HEK293 (cell line): ENCODE measurements at regions not wholly inside any gene's neighbourhood (a gene's known extent, or its start where the extent isn't known, plus 50 kb on each side); places are given as distances from the start of the nearest gene placed in this dataset.

ENCODE experiments used
- CTCF ChIA-PET: fragments of 350-600 bp; formaldehyde crosslinking; extraction: SDS; loops from one replicate; lab custom pipeline; 2021; ENCODE audit warnings: antibody characterized with exemption; lab: Yijun Ruan, JAX
- POLR2A ChIA-PET: fragments of 300-600 bp; formaldehyde crosslinking; extraction: SDS; loops from one replicate; lab custom pipeline; 2020; ENCODE audit warnings: antibody characterized with exemption, inconsistent platforms; lab: Yijun Ruan, JAX
- H3K27ac ChIP-seq: fragments of 200-500 bp; sonication (Bioruptor generic); 2 replicates; pipeline ENCODE4 v1.5.1; 2014; ENCODE audit warnings: low read depth, low read length, control low read depth, inconsistent platforms; ENCODE audit errors: extremely low read depth
- H3K36me3 ChIP-seq, 2 experiments: fragments of 200-500 bp in 1 of 2; sonication (Bioruptor generic) in 1 of 2; 1 replicate in 1 of 2; 2 replicates in 1 of 2; pipeline ENCODE4 v1.5.1; 2014 to 2017; ENCODE audit warnings: inconsistent platforms in 2 of 2, low read length in 2 of 2; ENCODE audit not compliant: control insufficient read depth in 2 of 2, insufficient read depth in 1 of 2
- H3K4me1 ChIP-seq: fragments of 200-500 bp; sonication (Bioruptor generic); 2 replicates; pipeline ENCODE4 v1.5.1; 2014; ENCODE audit warnings: mild to moderate bottlenecking, low read length, inconsistent platforms; ENCODE audit not compliant: control insufficient read depth, insufficient read depth
- H3K4me3 ChIP-seq: 2 replicates; pipeline ENCODE4 v1.5.1; 2011; ENCODE audit warnings: low read depth, mild to moderate bottlenecking, control low read depth, low read length, moderate library complexity
- H3K9me3 ChIP-seq: fragments of 200-500 bp; sonication (Bioruptor generic); 2 replicates; pipeline ENCODE4 v1.5.1; 2014; ENCODE audit warnings: low read depth, low read length, inconsistent platforms; ENCODE audit not compliant: control insufficient read depth, insufficient read depth
- HOXC10 ChIP-seq: sonication (generic); formaldehyde crosslinking; IDR thresholded peaks from 2 replicates; pipeline ENCODE4 v1.8.1; 2023; ENCODE audit warnings: mild to moderate bottlenecking, missing genetic modification reagents
- MEIS1 ChIP-seq: sonication (generic); formaldehyde crosslinking; IDR thresholded peaks from 2 replicates; pipeline ENCODE4 v1.8.1; 2022; ENCODE audit warnings: missing genetic modification reagents, mild to moderate bottlenecking, borderline replicate concordance
- MYNN ChIP-seq: fragments of 450-650 bp; formaldehyde crosslinking; IDR thresholded peaks from 2 replicates; pipeline ENCODE4 v1.5.1; 2016; ENCODE audit warnings: missing biosample characterization, missing genetic modification characterization, borderline replicate concordance
- SETDB1 ChIP-seq: IDR thresholded peaks from one replicate; pipeline ENCODE4 v1.6.1; 2017; ENCODE audit warnings: mild to moderate bottlenecking, low read length, moderate library complexity, mixed read lengths; ENCODE audit not compliant: insufficient read length
- WT1 ChIP-seq: fragments of 450-650 bp; formaldehyde crosslinking; IDR thresholded peaks from 2 replicates; pipeline ENCODE4 v1.5.1; 2016; ENCODE audit warnings: missing biosample characterization, missing genetic modification characterization
- ZBTB48 ChIP-seq: fragments of 450-650 bp; formaldehyde crosslinking; IDR thresholded peaks from 2 replicates; pipeline ENCODE4 v1.5.1; 2016; ENCODE audit warnings: missing biosample characterization, missing genetic modification characterization
- ZIC2 ChIP-seq: fragments of 450-650 bp; formaldehyde crosslinking; IDR thresholded peaks from 2 replicates; pipeline ENCODE4 v1.5.1; 2016; ENCODE audit warnings: missing biosample characterization, missing genetic modification characterization
- ZNF2 ChIP-seq: fragments of 450-650 bp; formaldehyde crosslinking; IDR thresholded peaks from 2 replicates; pipeline ENCODE4 v1.5.1; 2016; ENCODE audit warnings: missing biosample characterization, missing genetic modification characterization
- ZNF266 ChIP-seq: fragments of 450-650 bp; formaldehyde crosslinking; IDR thresholded peaks from 2 replicates; pipeline ENCODE4 v1.5.1; 2016; ENCODE audit warnings: missing biosample characterization, missing genetic modification characterization, low read depth
- ZNF274 ChIP-seq, 2 experiments: fragments of 200-500 bp in 1 of 2; fragments of 450-650 bp in 1 of 2; sonication (Bioruptor generic) in 1 of 2; formaldehyde crosslinking in 1 of 2; IDR thresholded peaks; 2 replicates each; pipeline versions ENCODE4 v1.5.1 to v1.6.1; 2014 to 2016; ENCODE audit warnings: borderline replicate concordance in 1 of 2, inconsistent platforms in 1 of 2, low read length in 1 of 2, missing biosample characterization in 1 of 2, missing genetic modification characterization in 1 of 2
- ZNF292 ChIP-seq: fragments of 450-650 bp; formaldehyde crosslinking; IDR thresholded peaks from 2 replicates; pipeline ENCODE4 v1.5.1; 2016; ENCODE audit warnings: low read depth, missing biosample characterization, missing genetic modification characterization, borderline replicate concordance
- ZNF366 ChIP-seq: fragments of 450-650 bp; formaldehyde crosslinking; conservative IDR thresholded peaks from 2 replicates; pipeline ENCODE4 v1.5.1; 2016; ENCODE audit warnings: missing biosample characterization, missing genetic modification characterization
- ZSCAN30 ChIP-seq: fragments of 450-650 bp; IDR thresholded peaks from 2 replicates; pipeline ENCODE4 v1.5.1; 2018; ENCODE audit warnings: missing biosample characterization, mild to moderate bottlenecking, missing genetic modification characterization, moderate library complexity
- TF ChIP-seq, protein P1 (sequence below): fragments of 450-650 bp; formaldehyde crosslinking; IDR thresholded peaks from 2 replicates; pipeline ENCODE4 v1.5.1; 2016; ENCODE audit warnings: missing biosample characterization, missing genetic modification characterization
- TF ChIP-seq, protein P2 (sequence below): fragments of 450-650 bp; formaldehyde crosslinking; IDR thresholded peaks from 2 replicates; pipeline ENCODE4 v1.5.1; 2016; ENCODE audit warnings: missing biosample characterization, missing genetic modification characterization
- TF ChIP-seq, protein P3 (sequence below): fragments of 450-650 bp; formaldehyde crosslinking; IDR thresholded peaks from 2 replicates; pipeline ENCODE4 v1.5.1; 2016; ENCODE audit warnings: missing biosample characterization, missing genetic modification characterization
- TF ChIP-seq, protein P4 (sequence below): fragments of 450-650 bp; formaldehyde crosslinking; IDR thresholded peaks from 2 replicates; pipeline ENCODE4 v1.5.1; 2017; ENCODE audit warnings: missing biosample characterization, missing genetic modification characterization
- TF ChIP-seq, protein P5 (sequence below): fragments of 450-650 bp; formaldehyde crosslinking; IDR thresholded peaks from 2 replicates; pipeline ENCODE4 v1.5.1; 2016; ENCODE audit warnings: missing biosample characterization, missing genetic modification characterization, borderline replicate concordance

- TF ChIP-seq, protein P1, sequence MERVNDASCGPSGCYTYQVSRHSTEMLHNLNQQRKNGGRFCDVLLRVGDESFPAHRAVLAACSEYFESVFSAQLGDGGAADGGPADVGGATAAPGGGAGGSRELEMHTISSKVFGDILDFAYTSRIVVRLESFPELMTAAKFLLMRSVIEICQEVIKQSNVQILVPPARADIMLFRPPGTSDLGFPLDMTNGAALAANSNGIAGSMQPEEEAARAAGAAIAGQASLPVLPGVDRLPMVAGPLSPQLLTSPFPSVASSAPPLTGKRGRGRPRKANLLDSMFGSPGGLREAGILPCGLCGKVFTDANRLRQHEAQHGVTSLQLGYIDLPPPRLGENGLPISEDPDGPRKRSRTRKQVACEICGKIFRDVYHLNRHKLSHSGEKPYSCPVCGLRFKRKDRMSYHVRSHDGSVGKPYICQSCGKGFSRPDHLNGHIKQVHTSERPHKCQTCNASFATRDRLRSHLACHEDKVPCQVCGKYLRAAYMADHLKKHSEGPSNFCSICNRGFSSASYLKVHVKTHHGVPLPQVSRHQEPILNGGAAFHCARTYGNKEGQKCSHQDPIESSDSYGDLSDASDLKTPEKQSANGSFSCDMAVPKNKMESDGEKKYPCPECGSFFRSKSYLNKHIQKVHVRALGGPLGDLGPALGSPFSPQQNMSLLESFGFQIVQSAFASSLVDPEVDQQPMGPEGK, result no peak
- TF ChIP-seq ZNF366 (tag by site-specific recombination), result no peak
- TF ChIP-seq ZBTB48 (tag by site-specific recombination), result no peak
Observed at GRCh38 chr6:145286916-145287315, 448.4 kb downstream of the EPM2A start (continued).

DNA sequence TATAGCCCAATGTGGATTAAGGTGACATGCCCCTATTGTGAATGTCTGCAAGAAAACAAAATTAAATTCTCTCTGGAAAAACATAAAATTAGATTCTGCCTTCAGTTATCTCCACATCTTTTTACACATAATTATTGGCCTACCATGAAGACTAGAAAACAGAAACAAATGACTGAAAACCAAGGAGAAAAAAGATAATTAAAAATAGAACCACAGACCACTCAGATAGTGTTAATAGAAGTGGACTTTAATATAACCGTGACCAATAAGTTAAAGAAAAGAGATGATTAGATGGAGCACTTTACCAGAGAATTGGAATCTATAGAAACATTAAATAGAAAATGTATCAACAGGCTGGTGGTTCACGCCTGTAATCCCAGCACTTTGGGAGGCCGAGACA is 445.7 kb downstream of the EPM2A start:
- Histone ChIP-seq H3K4me3 (no peak overlapping the region), H3K36me3 (no peaks in the 10 kb centered on the region), H3K27ac (no peak overlapping the region), H3K9me3 (no peaks in the 10 kb centered on the region; the same call in 1 of the 2 replicates), H3K4me1 (no peaks in the 10 kb centered on the region)
- ChIA-PET CTCF (no interaction called here), POLR2A (interaction anchor here (0.6 kb wide), 1 partner anchor 19 kb away, joined by 3 read pairs; no protein-coding TSS in a partner anchor)
- TF ChIP-seq SETDB1 (peak; percentile 90), ZNF292 (tag by site-specific recombination) (no peak), ZSCAN30 (no peak), MEIS1 (CRISPR knock-in tag) (no peak)
- TF ChIP-seq, protein P2, sequence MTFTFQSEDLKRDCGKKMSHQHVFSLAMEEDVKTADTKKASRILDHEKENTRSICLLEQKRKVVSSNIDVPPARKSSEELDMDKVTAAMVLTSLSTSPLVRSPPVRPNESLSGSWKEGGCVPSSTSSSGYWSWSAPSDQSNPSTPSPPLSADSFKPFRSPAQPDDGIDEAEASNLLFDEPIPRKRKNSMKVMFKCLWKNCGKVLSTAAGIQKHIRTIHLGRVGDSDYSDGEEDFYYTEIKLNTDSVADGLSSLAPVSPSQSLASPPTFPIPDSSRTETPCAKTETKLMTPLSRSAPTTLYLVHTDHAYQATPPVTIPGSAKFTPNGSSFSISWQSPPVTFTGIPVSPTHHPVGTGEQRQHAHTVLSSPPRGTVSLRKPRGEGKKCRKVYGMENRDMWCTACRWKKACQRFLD (tag by site-specific recombination), result no peak
- TF ChIP-seq, protein P3, sequence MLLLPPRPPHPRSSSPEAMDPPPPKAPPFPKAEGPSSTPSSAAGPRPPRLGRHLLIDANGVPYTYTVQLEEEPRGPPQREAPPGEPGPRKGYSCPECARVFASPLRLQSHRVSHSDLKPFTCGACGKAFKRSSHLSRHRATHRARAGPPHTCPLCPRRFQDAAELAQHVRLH (tag by site-specific recombination), result no peak

- Histone ChIP-seq H3K4me3 (no peak overlapping the region), H3K9me3 (no peaks in the 10 kb centered on the region; the same call in 1 of the 2 replicates), H3K4me1 (no peaks in the 10 kb centered on the region)
- CTCF ChIA-PET, result no interaction called here
- TF ChIP-seq ZIC2 (tag by site-specific recombination) (no peak), ZNF274 (IDR thresholded peaks at IDR 0.05; ENCODE audit: low read length) (no peak), ZNF274 (tag by site-specific recombination; IDR thresholded peaks at IDR 0.05; ENCODE audit: borderline replicate concordance) (no peak), WT1 (tag by site-specific recombination) (no peak), HOXC10 (CRISPR knock-in tag) (no peak), ZNF2 (tag by site-specific recombination) (no peak), SETDB1 (no peak), ZNF266 (no peak), MYNN (tag by site-specific recombination) (no peak)
- TF ChIP-seq, protein P4, sequence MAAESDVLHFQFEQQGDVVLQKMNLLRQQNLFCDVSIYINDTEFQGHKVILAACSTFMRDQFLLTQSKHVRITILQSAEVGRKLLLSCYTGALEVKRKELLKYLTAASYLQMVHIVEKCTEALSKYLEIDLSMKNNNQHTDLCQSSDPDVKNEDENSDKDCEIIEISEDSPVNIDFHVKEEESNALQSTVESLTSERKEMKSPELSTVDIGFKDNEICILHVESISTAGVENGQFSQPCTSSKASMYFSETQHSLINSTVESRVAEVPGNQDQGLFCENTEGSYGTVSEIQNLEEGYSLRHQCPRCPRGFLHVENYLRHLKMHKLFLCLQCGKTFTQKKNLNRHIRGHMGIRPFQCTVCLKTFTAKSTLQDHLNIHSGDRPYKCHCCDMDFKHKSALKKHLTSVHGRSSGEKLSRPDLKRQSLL, result no peak
- TF ChIP-seq, protein P5, sequence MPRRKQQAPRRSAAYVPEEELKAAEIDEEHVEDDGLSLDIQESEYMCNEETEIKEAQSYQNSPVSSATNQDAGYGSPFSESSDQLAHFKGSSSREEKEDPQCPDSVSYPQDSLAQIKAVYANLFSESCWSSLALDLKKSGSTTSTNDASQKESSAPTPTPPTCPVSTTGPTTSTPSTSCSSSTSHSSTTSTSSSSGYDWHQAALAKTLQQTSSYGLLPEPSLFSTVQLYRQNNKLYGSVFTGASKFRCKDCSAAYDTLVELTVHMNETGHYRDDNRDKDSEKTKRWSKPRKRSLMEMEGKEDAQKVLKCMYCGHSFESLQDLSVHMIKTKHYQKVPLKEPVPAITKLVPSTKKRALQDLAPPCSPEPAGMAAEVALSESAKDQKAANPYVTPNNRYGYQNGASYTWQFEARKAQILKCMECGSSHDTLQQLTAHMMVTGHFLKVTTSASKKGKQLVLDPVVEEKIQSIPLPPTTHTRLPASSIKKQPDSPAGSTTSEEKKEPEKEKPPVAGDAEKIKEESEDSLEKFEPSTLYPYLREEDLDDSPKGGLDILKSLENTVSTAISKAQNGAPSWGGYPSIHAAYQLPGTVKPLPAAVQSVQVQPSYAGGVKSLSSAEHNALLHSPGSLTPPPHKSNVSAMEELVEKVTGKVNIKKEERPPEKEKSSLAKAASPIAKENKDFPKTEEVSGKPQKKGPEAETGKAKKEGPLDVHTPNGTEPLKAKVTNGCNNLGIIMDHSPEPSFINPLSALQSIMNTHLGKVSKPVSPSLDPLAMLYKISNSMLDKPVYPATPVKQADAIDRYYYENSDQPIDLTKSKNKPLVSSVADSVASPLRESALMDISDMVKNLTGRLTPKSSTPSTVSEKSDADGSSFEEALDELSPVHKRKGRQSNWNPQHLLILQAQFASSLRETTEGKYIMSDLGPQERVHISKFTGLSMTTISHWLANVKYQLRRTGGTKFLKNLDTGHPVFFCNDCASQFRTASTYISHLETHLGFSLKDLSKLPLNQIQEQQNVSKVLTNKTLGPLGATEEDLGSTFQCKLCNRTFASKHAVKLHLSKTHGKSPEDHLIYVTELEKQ (tag by site-specific recombination), result no peak
- TF ChIP-seq, all 188 proteins: peak for 0
- H3K27ac ChIP-seq, result no peak overlapping the region
- POLR2A ChIA-PET, result no interaction called here
- H3K36me3 ChIP-seq, result no peaks in the 10 kb centered on the region
Observed at GRCh38 chr6:145290122-145290521, 445.2 kb downstream of the EPM2A start.
